ENCODE measurements at regions not wholly inside any gene's neighbourhood (a gene's known extent, or its start where the extent isn't known, plus 50 kb on each side); places are given as distances from the start of the nearest gene placed in this dataset.

- Histone ChIP-seq H3K4me2 (no peak overlapping the region), H3K4me1 (peaks cover 18% of the 10 kb centered on the region), H3K9me3 (ENCODE audit: low read depth) (no peaks in the 10 kb centered on the region), H2AFZ (replicated peaks) (peak overlapping the region; percentile 21), H3K79me2 (ENCODE audit: low read depth) (no peaks in the 10 kb centered on the region), H3K9ac (no peak overlapping the region), H3K27ac (no peak overlapping the region), H3K36me3 (no peaks in the 10 kb centered on the region), H3K27me3 (no peaks in the 10 kb centered on the region), H3K4me3 (no peak overlapping the region), H3F3A (ENCODE audit: low read depth) (no peaks in the 10 kb centered on the region), H4K20me1 (ENCODE audit: low read depth) (no peaks in the 10 kb centered on the region)
- Mint-ChIP-seq H3K9me3 (peaks cover 7% of the 10 kb centered on the region), H3K36me3 (no peaks in the 10 kb centered on the region), H3K27ac (no peak overlapping the region), H3K4me3 (no peak overlapping the region), H3K4me1 (no peaks in the 10 kb centered on the region), H3K27me3 (ENCODE audit: insufficient read depth, low read depth) (peaks cover 6% of the 10 kb centered on the region)
- TF ChIP-seq EZH2 (IDR thresholded peaks at IDR 0.05) (no peak), EZH2phosphoT487 (IDR thresholded peaks at IDR 0.05) (no peak), CTCF (IDR thresholded peaks at IDR 0.05) (no peak)
- DNase-seq (ENCODE audit: low spot score) = no peak
Observed at GRCh38 chr9:79240774-79241173, 331.0 kb upstream of the TLE4 start.

GRCh38 chr9:79242489-79242888 lies 329.3 kb upstream of the TLE4 start:
- Histone ChIP-seq H3F3A (ENCODE audit: low read depth) (no peaks in the 10 kb centered on the region), H4K20me1 (ENCODE audit: low read depth) (no peaks in the 10 kb centered on the region), H3K4me1 (peaks cover 22% of the 10 kb centered on the region), H2AFZ (replicated peaks) (no peak overlapping the region), H3K27me3 (no peaks in the 10 kb centered on the region), H3K4me3 (no peak overlapping the region), H3K79me2 (ENCODE audit: low read depth) (no peaks in the 10 kb centered on the region), H3K9ac (no peak overlapping the region), H3K9me3 (ENCODE audit: low read depth) (no peaks in the 10 kb centered on the region), H3K36me3 (no peaks in the 10 kb centered on the region), H3K4me2 (no peak overlapping the region), H3K27ac (no peak overlapping the region)
- TF ChIP-seq EZH2phosphoT487 (IDR thresholded peaks at IDR 0.05) = no peak
- no peak for TF ChIP-seq CTCF (IDR thresholded peaks at IDR 0.05)
- no peak for TF ChIP-seq EZH2 (IDR thresholded peaks at IDR 0.05)
- H3K9me3 Mint-ChIP-seq = no peaks in the 10 kb centered on the region
- H3K4me3 Mint-ChIP-seq = no peak overlapping the region
- no peaks in the 10 kb centered on the region for H3K4me1 Mint-ChIP-seq
- peaks cover 2% of the 10 kb centered on the region for H3K27me3 Mint-ChIP-seq (ENCODE audit: insufficient read depth, low read depth)
- no peaks in the 10 kb centered on the region for H3K36me3 Mint-ChIP-seq
- DNase-seq (ENCODE audit: low spot score) = no peak
- H3K27ac Mint-ChIP-seq = no peak overlapping the region

- DNase-seq (ENCODE audit: low spot score) = no peak
- Mint-ChIP-seq H3K4me1 (no peaks in the 10 kb centered on the region), H3K27ac (no peak overlapping the region)
Observed at GRCh38 chr9:79246170-79246569, 325.6 kb upstream of the TLE4 start.

More at GRCh38 chr9:79246170-79246569, 325.6 kb upstream of the TLE4 start:
- Mint-ChIP-seq H3K9me3 (no peaks in the 10 kb centered on the region), H3K4me3 (no peak overlapping the region), H3K36me3 (no peaks in the 10 kb centered on the region), H3K27me3 (ENCODE audit: insufficient read depth, low read depth) (no peaks in the 10 kb centered on the region)
- H3F3A ChIP-seq (ENCODE audit: low read depth) = no peaks in the 10 kb centered on the region
- no peaks in the 10 kb centered on the region for H3K36me3 ChIP-seq
- no peak for TF ChIP-seq CTCF (IDR thresholded peaks at IDR 0.05)
- TF ChIP-seq EZH2phosphoT487 (IDR thresholded peaks at IDR 0.05) = no peak
- TF ChIP-seq EZH2 (IDR thresholded peaks at IDR 0.05) = no peak
- no peaks in the 10 kb centered on the region for H3K9me3 ChIP-seq (ENCODE audit: low read depth)
- no peak overlapping the region for H3K9ac ChIP-seq
- no peaks in the 10 kb centered on the region for H3K27me3 ChIP-seq
- H4K20me1 ChIP-seq (ENCODE audit: low read depth) = no peaks in the 10 kb centered on the region
- H3K4me2 ChIP-seq = no peak overlapping the region
- H3K4me3 ChIP-seq = no peak overlapping the region
- no peak overlapping the region for H2AFZ ChIP-seq (replicated peaks)
- no peaks in the 10 kb centered on the region for H3K79me2 ChIP-seq (ENCODE audit: low read depth)
- peaks cover 5% of the 10 kb centered on the region for H3K4me1 ChIP-seq
- H3K27ac ChIP-seq = no peak overlapping the region
